ENCODE measurements at regions not wholly inside any gene's neighbourhood (a gene's known extent, or its start where the extent isn't known, plus 50 kb on each side); places are given as distances from the start of the nearest gene placed in this dataset.

GRCh38 chr5:56569566-56569965 is 245.8 kb upstream of the MAP3K1 start:
- intact Hi-C loops (cut with micrococcal nuclease) (no loop called here), in situ Hi-C loops (cut with MboI) (no loop called here)
- Histone ChIP-seq H3K9me3 (replicated peaks; ENCODE audit: control insufficient read depth, insufficient read depth, low read depth, low read length) (no peaks in the 10 kb centered on the region), H4K20me1 (replicated peaks; ENCODE audit: control insufficient read depth, insufficient read depth, low read length) (no peaks in the 10 kb centered on the region), H3K4me2 (ENCODE audit: insufficient read depth, low read length) (no peak overlapping the region), H3K4me3 (no peak overlapping the region), H3K9me1 (ENCODE audit: control insufficient read depth, insufficient read depth, low read length) (no peaks in the 10 kb centered on the region), H3K27me3 (ENCODE audit: control insufficient read depth in 2 of 2, insufficient read depth in 2 of 2, low read length in 2 of 2) (peaks cover 15 to 27% of the 10 kb centered on the region in 2 experiments; a peak in 4 of 5 replicates), H2AFZ (ENCODE audit: low read depth, low read length) (no peak overlapping the region), H3K4me1 (replicated peaks in 1 of 2; ENCODE audit: control insufficient read depth in 2 of 2, insufficient read depth in 2 of 2, low read length in 2 of 2) (no peaks in the 10 kb centered on the region), H3K36me3 (ENCODE audit: control insufficient read depth, insufficient read depth, low read length) (no peaks in the 10 kb centered on the region), H3K27ac (ENCODE audit: extremely low read depth, low read depth, low read length) (no peak overlapping the region), H3K79me2 (ENCODE audit: control insufficient read depth, insufficient read depth, low read length) (no peaks in the 10 kb centered on the region), H3K9ac (ENCODE audit: insufficient read depth in 1 of 2, low read depth in 2 of 2, low read length in 2 of 2) (no peak overlapping the region)
- ChIA-PET POLR2A (interaction anchor here (0.8 kb wide), 1 partner anchor 106 kb away, joined by 3 read pairs; no protein-coding TSS in a partner anchor), CTCF (ENCODE audit: low intra/inter-chr PET ratio) (no interaction called here)
- ATAC-seq = no peak
- no TSS peak for BruUV-seq (replicated peaks)
- WGBS (ENCODE audit: insufficient coverage, low coverage, missing lambda C conversion rate) = 0% methylated on average over 1 of the region's 1 CpG
- TF ChIP-seq JUND (IDR thresholded peaks at IDR 0.05; ENCODE audit: borderline replicate concordance, low read depth, low read length) (no peak), JUND (tag; IDR thresholded peaks at IDR 0.05; ENCODE audit: borderline replicate concordance, low read depth, low read length) (no peak)
- FAIRE-seq = no peak
- DNase-seq (ENCODE audit: extremely low read depth in 1 of 4, low spot score in 3 of 4) = no peak

GRCh38 chr5:56569076-56569475 is 246.3 kb upstream of the MAP3K1 start:
- ATAC-seq = no peak
- WGBS (ENCODE audit: insufficient coverage, low coverage, missing lambda C conversion rate) = 0% methylated on average over 3 of the region's 3 CpGs
- no peaks in the 10 kb centered on the region for H3K9me1 ChIP-seq (ENCODE audit: control insufficient read depth, insufficient read depth, low read length)
- no peak overlapping the region for H2AFZ ChIP-seq (ENCODE audit: low read depth, low read length)
- H3K4me1 ChIP-seq (replicated peaks in 1 of 2; ENCODE audit: control insufficient read depth in 2 of 2, insufficient read depth in 2 of 2, low read length in 2 of 2) = no peaks in the 10 kb centered on the region
- no peaks in the 10 kb centered on the region for H3K79me2 ChIP-seq (ENCODE audit: control insufficient read depth, insufficient read depth, low read length)
- CTCF ChIA-PET (ENCODE audit: low intra/inter-chr PET ratio) = no interaction called here
- intact Hi-C loops (cut with micrococcal nuclease) = no loop called here
- POLR2A ChIA-PET = no interaction called here
- H4K20me1 ChIP-seq (replicated peaks; ENCODE audit: control insufficient read depth, insufficient read depth, low read length) = no peaks in the 10 kb centered on the region
- no peak overlapping the region for H3K27ac ChIP-seq (ENCODE audit: extremely low read depth, low read depth, low read length)
- H3K9me3 ChIP-seq (replicated peaks; ENCODE audit: control insufficient read depth, insufficient read depth, low read depth, low read length) = no peaks in the 10 kb centered on the region
- BruUV-seq (replicated peaks) = no TSS peak
- no peak overlapping the region for H3K4me2 ChIP-seq (ENCODE audit: insufficient read depth, low read length)
- no peak for DNase-seq (ENCODE audit: extremely low read depth in 1 of 4, low spot score in 3 of 4)
- TF ChIP-seq DDX20 (tag; IDR thresholded peaks at IDR 0.05; ENCODE audit: low read depth) (no peak), NFE2 (IDR thresholded peaks at IDR 0.05; ENCODE audit: low read depth) (no peak), SMAD4 (CRISPR knock-in tag; conservative IDR thresholded peaks at IDR 0.05) (no peak)
- H3K4me3 ChIP-seq = no peak overlapping the region
- no peak for FAIRE-seq
- in situ Hi-C loops (cut with MboI) = no loop called here
- H3K36me3 ChIP-seq (ENCODE audit: control insufficient read depth, insufficient read depth, low read length) = no peaks in the 10 kb centered on the region
- peaks cover 16 to 27% of the 10 kb centered on the region in 2 experiments; a peak in 4 of 5 replicates for H3K27me3 ChIP-seq (ENCODE audit: control insufficient read depth in 2 of 2, insufficient read depth in 2 of 2, low read length in 2 of 2)
- H3K9ac ChIP-seq (ENCODE audit: insufficient read depth in 1 of 2, low read depth in 2 of 2, low read length in 2 of 2) = no peak overlapping the region

Measured in K562 (cell line).